HG03521 (cell line): ENCODE measurements at regions not wholly inside any gene's neighbourhood (a gene's known extent, or its start where the extent isn't known, plus 50 kb on each side); places are given as distances from the start of the nearest gene placed in this dataset.

Experiments used
- ATAC-seq: cut with Tn5 transposase; IDR thresholded peaks from one replicate; pipeline ENCODE4 v1.9.1; 2021; ENCODE audit warnings: mild to moderate bottlenecking, moderate library complexity; ENCODE audit not compliant: unreplicated experiment

DNA sequence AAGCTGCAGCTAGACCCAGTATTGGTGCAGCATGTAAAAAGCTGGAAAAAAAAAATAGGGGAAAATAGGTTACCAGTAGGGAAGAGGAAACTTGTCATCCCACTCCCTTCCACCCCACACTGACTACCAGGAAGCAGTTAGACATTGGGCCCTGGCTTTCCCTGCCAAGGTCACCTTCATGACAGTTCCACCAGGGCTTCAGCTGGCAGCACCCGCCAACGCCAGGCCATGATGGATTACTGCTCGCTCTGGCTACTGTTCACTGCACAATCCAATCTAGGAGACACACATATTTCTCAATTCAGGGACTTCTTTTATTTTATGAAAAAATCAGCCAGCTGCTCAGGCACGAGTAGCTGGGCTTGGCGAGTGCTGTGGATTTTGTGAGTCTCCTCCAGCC is 127.7 kb downstream of the DMRTA2 start:
- ATAC-seq, result no peak

DNA sequence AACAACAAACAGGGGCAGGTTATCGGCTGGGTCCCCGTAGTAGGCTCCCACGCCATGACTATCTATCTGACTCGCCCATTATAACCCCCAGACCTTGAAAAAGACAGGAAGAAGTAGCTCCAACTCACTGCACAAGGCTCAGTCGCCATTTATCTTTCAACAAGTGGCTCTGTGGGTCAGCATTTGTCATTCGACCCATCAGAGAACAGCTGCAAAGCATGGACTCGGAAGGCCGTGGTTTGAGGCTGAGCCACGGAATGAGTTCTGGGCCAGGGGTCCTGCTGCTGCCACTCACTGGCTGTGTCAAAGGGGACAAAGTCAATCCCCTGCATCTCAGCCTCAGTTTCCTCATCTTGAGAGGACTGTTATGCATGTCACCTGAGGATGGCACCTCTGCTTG is 131.0 kb downstream of the DMRTA2 start:
- ATAC-seq, result no peak

DNA sequence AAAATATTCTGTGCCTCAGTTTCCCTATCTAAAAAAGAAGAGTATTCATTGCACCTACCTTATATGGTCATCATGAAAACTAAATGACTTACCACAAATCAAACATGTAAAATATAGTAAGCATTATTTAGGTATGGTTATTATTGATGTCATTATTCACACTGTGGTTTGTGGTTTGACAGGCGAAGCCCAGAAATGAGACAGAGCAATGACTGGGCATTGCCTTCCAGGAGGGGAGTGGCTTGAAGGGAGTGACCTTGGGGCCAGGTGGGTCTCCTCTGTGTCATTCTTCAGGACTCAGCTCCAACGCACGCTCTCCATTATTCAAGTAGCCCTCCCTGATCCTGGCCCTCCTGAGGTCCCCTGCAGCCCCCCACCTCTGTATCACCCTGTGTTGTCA is 133.7 kb downstream of the DMRTA2 start:
- peak; percentile 56 for ATAC-seq

DNA sequence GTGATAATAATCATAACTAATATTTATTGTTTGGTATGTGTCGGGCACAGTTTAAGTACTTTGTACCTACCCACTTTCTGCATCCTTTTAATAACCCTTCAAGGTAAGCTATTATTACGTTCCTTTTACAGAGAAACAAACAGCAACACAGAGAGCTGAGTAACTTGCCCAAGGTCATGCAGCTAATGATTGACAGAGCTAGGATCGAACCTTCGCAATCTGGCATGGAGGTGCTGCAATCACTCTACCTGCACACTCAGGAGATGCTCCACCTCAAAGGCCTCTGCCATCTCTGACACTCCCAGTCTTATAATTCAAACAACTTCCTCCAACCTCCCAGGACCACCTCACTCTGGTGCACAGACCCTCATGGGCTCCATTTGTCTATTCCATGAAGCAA is 137.2 kb downstream of the DMRTA2 start:
- ATAC-seq, result no peak

DNA sequence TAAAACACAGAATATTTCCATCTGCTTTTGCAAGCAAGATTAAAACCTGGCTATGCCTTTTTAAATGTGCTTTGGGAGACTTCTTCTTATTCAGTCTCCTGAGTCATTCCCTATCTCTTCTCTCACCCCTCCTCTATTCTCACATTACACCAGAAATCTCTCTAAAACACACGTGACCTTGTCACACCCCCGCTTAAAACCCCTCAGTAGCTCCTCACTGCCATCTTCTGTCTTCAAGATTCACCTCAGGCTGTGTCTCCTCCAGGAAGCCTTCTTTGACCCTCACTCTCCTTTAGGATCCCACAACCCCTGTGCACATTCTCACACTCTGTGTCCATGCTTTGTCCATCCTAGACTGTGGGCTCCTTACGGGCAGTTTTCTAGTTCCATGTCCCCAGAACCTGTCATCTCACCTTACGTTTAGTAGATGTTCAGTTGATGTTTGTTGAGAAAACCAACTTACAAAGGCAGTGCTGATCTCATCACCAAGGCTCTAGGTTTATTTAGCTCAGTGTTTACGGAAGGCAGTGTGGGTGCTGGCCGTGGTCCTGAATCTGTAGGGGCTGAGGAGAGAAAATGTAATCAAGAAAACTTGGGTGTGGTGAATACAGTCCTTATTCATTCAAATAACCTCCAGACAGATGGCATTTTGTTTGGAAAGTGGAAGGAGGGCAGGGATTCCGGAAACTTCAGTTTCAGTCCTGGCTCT is 143.5 kb downstream of the DMRTA2 start:
- ATAC-seq, result no peak

DNA sequence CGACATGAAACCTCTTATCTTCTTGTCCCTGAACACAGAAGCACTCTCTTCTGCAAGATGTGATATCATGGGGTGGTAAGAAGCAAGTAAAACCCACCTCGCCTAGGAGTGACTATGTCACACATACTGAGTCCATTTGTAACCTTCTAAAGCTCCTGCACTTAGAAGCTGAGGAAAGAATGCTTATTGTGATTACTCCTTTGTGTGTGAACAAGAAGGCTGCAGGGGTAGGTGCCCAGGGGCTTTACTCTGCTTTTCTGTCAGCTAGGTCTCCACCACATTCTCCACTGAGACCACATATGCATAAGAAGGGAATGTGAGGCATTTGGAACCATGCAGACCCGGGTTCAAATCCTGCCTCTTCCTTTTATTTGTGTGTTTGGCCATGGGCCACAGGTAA is 144.3 kb downstream of the DMRTA2 start:
- no peak for ATAC-seq

DNA sequence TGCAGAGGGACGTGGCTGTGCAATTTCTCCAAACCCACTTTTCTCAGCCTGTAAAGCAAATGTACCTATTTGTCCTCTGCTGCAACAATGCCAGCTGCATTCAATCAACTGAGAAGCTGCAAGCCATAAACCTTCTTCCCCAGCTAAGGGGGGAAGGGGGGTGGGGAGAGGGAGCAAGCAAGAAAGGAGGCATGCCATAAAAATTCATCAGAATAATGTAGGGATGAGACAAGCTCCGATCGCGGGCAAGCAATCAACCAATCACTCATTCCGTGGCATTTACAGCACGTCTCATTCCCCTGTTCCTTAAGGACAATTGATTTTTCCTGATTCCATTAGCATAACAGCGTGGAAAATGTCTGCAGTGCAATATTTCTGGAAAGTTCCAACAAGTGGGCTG is 144.8 kb downstream of the DMRTA2 start:
- ATAC-seq, result no peak

DNA sequence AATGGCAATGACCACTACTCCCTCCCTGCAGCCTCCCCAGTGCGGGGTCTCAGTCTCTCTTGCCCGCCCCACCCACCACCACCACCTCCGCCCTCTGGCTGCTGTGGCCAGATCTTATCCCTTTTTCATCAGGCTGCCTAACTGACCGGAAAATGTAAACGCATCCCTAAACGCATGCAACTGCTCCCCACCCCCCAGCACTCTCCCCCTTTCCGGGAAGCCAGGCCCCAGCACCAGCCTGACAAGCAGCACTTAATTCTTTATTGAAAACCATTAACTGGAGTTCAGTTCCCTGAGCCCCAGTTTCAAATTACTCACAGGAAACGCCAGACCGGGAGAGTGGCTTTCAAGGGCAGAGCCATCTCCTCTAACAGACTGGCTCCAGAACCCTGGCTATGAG is 147.7 kb downstream of the DMRTA2 start:
- no peak for ATAC-seq

DNA sequence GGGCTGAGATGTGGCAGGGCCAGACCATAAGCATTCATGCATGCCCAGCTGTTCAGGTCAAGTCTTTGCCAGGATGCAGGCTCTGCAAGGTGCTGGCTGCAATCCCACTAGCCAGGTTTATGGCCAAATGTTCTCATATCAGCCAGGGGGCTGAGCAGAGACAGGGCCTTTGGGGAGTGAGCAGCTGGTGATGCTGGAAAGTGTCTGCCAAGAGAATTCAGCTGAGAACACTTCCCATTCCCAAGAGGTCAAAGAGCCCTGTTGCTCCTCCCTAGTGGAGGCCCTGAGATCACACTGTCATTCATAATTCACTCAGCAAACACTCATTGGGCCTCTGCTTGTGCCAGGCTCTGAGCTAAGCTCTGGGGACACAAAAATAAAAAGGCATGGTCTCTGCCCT is 150.3 kb downstream of the DMRTA2 start:
- ATAC-seq, result no peak

DNA sequence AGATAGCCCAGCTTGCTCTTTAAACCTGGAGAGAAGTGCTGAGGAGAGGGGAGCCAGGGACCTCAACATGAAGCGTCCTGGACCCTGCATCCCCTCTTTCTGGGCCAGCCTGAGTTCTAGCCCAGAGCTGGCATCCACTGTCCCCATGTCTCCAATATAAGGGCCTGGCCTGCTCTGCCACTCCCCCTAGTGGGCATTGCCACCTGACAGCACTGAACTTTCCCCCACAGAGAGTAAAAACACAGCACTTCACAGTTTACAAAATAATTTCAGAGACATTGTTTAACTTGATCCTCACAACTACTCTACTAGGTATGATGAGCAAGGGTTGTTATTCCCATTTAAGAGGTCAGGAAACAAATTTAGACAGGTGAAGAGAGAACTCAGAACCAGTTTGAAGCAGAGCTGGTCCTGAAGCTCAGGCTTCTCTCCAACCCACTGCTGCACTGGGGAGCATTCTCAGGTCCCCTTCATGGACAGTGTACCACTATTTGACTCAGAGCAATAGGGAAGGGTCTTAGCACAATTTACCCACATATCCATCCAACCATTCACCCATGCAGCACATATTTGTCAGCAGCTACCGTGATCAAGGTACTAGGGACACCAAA is 151.2 kb downstream of the DMRTA2 start:
- ATAC-seq, result no peak

DNA sequence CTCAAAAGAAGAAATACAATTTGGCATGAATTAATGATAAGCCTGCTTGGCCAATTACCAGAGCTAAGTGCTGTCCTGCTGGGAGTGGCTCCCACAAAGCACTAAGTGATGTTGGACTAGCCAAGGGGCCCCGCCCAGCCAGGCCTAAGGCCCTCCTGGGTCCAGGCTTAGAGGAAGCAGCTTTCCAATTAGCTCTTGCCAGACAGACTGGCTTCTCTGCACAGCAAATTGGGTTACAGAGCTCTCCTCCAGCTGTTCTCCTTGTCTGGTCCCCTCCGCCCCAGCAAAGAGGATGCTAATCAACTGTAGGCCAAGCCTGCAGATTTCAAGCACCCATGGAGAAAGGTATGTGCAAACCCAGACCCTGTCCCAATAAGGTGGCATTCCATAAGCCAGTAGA is 151.9 kb downstream of the DMRTA2 start:
- no peak for ATAC-seq

DNA sequence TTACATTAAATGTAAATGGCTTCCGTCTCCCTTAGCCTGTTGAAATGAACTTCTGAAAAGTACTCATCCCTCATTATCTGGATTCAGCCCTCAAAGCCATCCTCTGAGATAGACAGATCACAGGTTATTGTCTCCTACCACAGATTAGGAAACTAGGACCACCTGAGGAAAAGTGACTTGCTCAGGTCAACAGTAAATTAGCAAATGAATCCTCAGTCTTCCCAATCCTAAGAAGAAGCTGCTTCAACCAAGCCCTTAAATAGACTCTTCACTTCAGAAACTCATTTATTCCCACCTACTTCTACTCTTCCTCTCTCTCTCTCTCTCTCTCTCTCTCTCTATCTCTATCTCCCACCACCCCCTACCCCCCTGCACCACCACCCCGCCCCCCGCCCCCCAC is 152.3 kb downstream of the DMRTA2 start:
- no peak for ATAC-seq

DNA sequence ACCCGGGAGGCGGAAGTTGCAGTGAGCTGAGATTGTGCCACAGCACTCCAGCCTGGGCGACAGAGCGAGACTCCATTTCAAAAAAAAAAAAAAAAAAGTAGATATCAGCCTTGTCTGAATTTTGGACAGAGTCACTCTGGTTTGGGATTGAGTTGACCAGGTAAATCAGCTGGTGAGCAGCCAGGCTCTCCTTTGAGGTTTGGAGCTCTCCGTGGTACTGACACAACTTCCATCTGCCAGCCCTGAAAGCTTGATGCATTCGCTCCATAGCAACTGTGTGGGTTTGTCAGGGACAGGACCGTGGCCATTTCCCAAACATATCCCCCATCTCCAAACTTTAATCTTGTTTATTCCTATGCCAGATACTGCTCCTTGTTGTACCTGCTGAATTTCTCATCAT is 155.2 kb downstream of the DMRTA2 start:
- ATAC-seq, result no peak

DNA sequence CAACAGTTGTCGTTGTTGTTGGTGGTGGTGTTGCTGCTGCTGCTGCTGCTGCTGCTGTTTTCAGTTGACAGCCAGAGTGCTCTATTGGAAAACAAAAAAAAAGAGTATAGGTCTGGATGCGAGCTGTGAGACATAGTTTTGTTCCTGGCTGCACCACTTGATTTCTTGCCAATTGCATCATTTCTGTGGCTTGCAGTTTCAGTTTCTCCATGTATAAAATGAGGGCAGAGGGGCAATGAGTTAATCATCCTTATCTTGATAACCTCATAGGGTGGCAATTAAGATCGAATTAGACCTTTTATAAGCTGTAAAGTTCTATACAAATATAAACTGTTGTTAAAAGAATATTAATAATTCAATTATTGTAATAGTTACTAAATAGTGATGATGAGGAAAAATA is 156.7 kb downstream of the DMRTA2 start:
- no peak for ATAC-seq

DNA sequence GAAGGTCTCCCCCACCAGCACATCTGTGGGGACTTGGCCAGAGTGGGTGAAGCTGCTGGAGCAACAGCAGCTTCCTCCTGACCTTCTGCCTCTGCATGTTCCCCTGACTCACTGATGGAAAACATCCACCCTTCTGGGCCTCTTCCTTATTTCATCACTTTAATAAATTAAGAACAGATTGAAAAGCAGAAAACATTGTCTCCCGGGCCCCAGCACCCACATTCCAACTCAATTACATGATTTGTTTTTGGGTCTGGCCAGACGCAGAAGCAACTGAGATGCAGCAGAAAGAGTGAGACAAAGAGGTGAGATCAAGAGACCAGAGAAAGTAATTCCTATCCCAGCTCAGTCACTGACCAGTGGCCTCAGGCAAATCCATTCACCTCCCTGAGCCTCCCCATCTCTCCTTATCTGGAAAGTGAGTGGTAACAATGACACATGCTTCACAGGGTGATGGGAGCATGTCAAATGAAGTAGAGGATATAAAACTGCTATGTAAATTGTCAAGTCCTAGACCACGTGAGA is 157.1 kb downstream of the ELAVL4 start:
- ATAC-seq, result no peak

DNA sequence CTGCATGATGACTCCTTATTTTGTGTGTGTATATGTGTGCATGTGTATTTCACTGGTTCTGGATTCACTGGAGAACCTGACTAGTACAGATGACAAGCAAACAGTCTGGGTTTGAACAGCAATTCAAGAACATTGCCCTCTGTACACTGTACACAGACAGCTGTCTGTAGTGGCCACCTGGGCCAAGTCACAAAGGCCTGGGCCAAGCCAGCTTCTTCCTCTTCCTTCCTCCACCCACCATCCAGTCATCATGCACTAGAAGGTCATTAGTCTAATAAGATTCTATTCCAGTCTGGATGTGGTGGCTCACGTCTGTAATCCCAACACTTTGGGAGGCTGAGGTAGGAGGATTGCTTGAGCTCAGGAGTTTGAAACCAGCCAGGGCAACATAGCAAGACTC is 155.9 kb downstream of the ELAVL4 start:
- ATAC-seq, result no peak

DNA sequence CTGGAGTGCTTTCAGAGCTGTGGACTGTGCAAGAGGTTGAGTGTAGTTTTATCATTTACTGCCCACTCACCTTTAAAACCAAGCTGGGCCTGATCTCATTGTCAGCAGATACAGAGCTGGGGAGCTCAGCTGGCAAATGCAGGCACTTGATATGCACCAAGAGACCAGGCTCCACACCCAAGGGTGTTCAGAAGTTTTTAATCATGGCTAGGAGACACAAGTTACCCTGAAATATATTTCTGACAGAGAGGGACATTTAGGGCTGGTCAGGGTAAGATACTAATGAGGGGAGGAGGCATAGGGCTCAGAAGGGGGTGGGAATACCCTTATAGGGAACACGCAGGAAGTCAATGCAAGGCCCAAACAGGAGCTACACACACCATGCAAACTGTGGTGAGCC is 153.7 kb downstream of the ELAVL4 start:
- ATAC-seq, result no peak

DNA sequence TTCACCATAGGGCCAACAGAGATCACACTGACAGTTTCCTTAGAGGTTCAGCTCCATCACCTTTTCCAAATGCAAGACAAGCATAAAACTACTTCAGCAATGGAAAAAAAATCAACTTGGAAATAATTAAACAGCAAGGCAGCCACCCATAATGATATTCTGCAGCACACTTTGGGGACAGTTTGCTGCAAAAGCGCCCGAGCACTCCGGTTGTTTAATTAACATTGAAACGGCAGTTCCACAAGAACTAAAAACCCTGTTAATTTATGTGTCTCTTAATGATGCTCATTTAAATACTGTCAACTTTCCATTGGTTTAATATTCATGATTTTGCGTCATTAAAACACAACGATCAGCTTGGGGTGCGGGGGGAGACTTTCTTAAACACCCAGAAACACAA is 153.2 kb downstream of the ELAVL4 start:
- no peak for ATAC-seq

DNA sequence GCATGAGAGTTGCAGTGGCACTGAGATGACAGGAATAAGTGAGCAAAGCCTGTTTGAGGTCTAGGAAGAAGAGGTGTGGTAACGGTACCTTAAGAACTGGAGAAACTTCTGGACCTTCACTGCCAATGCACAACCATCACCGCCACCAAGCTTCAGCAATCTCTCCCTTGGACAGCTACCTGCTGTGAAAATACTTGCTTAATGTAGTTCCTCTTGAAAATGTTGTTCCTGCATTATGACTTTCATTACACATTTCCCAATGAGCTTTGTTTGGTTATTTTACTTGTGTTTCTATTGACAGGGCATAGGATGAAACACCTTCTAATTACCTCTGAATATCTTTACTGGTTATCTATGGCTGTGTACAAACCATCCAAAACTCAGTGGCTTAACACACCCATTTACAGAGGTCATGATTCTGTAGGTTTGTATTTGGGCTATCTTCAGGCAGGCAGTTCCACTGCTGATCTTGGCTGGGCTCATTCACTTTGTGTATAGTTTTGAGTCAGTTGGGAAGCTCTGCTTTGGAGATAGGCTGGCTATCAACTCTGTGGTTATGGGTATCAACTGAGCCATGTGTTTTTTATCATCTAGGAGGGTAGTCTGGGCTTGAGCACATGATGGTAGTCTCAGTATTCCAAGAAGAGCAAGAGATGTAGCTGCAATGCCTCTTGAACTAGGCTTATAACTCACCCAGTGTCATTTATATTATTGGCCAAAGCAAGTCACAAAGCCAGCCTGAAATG is 149.4 kb downstream of the ELAVL4 start:
- no peak for ATAC-seq

DNA sequence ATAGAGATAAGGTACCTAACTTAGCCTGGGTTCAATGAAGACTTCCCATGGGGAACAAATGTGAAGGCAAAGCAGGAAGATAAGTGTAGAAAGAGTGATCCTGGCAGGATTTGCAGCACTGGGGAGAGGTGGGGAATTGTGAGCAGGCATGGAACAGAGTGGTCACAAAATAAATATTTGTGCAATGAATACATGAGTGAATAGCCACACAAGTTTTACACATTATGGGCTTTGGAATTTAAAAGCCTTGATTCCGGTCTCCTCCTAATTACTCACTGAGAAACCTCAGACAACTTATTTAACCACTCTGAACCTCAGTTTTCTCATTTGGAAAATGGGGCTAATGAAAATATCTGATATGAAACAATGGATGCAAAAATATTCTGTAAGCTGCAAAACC is 148.3 kb downstream of the ELAVL4 start:
- ATAC-seq, result no peak
